Glutamatergic neuron (in vitro differentiated cells): ENCODE measurements at regions not wholly inside any gene's neighbourhood (a gene's known extent, or its start where the extent isn't known, plus 50 kb on each side); places are given as distances from the start of the nearest gene placed in this dataset.

Experiments used
- DNase-seq: peaks from one replicate; pipeline ENCODE4 v3.0.0; 2022
- H3K27ac Mint-ChIP-seq: one replicate; pipeline ENCODE4 v1.8.0; 2020; ENCODE audit warnings: mild to moderate bottlenecking, mixed read lengths, inconsistent platforms; ENCODE audit not compliant: unreplicated experiment
- H3K27me3 Mint-ChIP-seq: one replicate; pipeline ENCODE4 v1.8.0; 2020; ENCODE audit warnings: mild to moderate bottlenecking, moderate library complexity, mixed read lengths, inconsistent platforms; ENCODE audit not compliant: unreplicated experiment
- H3K36me3 Mint-ChIP-seq: one replicate; pipeline ENCODE4 v1.8.0; 2020; ENCODE audit warnings: mild to moderate bottlenecking, mixed read lengths, inconsistent platforms; ENCODE audit not compliant: unreplicated experiment
- H3K4me1 Mint-ChIP-seq: one replicate; pipeline ENCODE4 v1.8.0; 2020; ENCODE audit warnings: mild to moderate bottlenecking, low read depth, mixed read lengths, inconsistent platforms; ENCODE audit not compliant: unreplicated experiment
- H3K4me3 Mint-ChIP-seq: one replicate; pipeline ENCODE4 v1.8.0; 2020; ENCODE audit warnings: mild to moderate bottlenecking, mixed read lengths, inconsistent platforms; ENCODE audit not compliant: unreplicated experiment
- H3K9me3 Mint-ChIP-seq: one replicate; pipeline ENCODE4 v1.8.0; 2020; ENCODE audit warnings: mild to moderate bottlenecking, moderate library complexity, mixed read lengths, inconsistent platforms; ENCODE audit not compliant: unreplicated experiment
- TF ChIP-seq, protein P1 (sequence below): fragments of 200-600 bp; sonication (generic); IDR thresholded peaks from one replicate; pipeline ENCODE4 v1.5.0; 2021; ENCODE audit not compliant: partially characterized antibody, unreplicated experiment

DNA sequence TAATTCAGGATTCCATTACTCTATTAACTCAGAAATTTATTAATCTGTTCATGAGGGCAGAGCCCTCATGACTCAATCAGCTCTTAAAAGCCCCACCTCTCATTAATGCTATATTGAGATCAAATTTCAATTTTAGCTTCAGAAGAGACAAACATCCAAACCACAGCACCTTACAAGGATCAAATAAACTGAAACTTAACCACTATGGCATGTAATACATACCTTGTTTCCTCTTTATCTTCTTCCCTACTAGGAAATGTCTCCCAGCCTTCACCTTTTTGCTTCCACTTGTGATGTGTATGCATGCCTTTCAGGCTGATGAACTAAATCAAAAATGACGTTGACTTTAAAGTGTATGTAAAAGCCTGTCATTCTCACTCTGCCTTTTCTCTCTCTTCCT lies 2121.3 kb downstream of the NCAM2 start:
- H3K27ac Mint-ChIP-seq = no peak overlapping the region
- no peaks in the 10 kb centered on the region for H3K4me1 Mint-ChIP-seq
- H3K4me3 Mint-ChIP-seq = no peak overlapping the region

DNA sequence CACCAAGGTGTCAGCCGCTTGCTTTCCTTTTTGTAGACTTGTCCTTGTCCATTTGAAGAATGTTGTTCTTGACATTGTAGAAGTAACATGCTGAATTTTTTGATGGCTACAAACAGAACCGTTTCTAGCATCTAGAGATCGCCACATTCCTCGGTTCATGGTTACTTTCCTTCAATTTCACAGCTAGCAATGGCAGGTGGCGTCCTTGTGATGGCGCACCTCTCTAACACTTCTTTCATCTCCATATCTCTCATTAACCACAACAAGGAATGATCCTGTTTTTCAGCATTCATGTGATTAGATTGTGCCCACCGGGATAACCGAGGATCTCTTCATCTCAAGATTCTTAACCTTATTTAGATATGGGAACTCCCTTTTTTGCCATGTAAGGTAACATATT lies 2129.8 kb downstream of the NCAM2 start:
- Mint-ChIP-seq H3K9me3 (no peaks in the 10 kb centered on the region), H3K4me1 (peaks cover 8% of the 10 kb centered on the region), H3K27ac (no peak overlapping the region), H3K4me3 (no peak overlapping the region), H3K36me3 (no peaks in the 10 kb centered on the region), H3K27me3 (no peaks in the 10 kb centered on the region)
- TF ChIP-seq, protein P1, sequence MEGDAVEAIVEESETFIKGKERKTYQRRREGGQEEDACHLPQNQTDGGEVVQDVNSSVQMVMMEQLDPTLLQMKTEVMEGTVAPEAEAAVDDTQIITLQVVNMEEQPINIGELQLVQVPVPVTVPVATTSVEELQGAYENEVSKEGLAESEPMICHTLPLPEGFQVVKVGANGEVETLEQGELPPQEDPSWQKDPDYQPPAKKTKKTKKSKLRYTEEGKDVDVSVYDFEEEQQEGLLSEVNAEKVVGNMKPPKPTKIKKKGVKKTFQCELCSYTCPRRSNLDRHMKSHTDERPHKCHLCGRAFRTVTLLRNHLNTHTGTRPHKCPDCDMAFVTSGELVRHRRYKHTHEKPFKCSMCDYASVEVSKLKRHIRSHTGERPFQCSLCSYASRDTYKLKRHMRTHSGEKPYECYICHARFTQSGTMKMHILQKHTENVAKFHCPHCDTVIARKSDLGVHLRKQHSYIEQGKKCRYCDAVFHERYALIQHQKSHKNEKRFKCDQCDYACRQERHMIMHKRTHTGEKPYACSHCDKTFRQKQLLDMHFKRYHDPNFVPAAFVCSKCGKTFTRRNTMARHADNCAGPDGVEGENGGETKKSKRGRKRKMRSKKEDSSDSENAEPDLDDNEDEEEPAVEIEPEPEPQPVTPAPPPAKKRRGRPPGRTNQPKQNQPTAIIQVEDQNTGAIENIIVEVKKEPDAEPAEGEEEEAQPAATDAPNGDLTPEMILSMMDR = no peak
- no peak for DNase-seq

More for the DNA sequence above, 2121.3 kb downstream of the NCAM2 start:
- no peaks in the 10 kb centered on the region for H3K27me3 Mint-ChIP-seq
- no peaks in the 10 kb centered on the region for H3K36me3 Mint-ChIP-seq
- TF ChIP-seq, protein P1 = no peak
- no peaks in the 10 kb centered on the region for H3K9me3 Mint-ChIP-seq
- DNase-seq = no peak

DNA sequence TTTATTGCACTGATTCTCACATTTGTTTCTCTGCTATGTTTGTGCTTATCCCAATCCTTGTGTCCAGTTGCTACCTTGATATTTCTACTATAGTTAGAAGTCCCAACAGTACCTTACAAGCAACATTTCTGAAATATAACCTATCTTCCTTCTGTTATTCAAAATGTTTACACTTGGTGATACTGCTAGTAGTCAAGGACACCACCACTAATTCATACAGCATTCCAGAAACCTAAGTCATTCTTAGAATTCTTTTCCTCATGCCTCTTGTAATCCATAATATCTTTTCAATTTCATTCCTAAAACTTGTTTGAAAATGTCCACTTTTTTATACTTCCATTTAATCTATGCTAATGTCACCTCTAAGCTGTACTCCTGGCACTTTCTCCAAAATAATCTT lies 2132.1 kb downstream of the NCAM2 start:
- no peaks in the 10 kb centered on the region for H3K27me3 Mint-ChIP-seq
- DNase-seq = no peak
- H3K4me1 Mint-ChIP-seq = peaks cover 8% of the 10 kb centered on the region
- TF ChIP-seq, protein P1 = no peak
- no peaks in the 10 kb centered on the region for H3K9me3 Mint-ChIP-seq
- no peaks in the 10 kb centered on the region for H3K36me3 Mint-ChIP-seq
- no peak overlapping the region for H3K4me3 Mint-ChIP-seq
- H3K27ac Mint-ChIP-seq = no peak overlapping the region

DNA sequence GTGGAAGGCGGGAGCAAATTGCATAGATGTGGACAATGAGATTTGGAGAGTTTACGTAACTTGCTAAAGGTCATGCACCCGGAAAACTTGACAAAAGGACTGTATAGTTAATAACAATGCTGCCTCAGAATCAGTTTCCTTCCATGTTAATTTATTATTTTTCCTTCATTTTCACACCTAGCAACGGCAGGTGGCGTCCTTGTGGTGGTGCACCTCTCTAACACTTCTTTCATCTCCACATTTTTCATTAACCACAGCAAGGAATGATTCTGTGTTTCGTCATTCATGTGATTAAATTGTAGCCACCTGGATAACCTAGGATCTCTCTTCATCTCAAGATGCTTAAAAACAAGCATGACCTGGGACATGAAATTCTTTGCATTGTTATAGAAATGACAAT lies 2133.0 kb downstream of the NCAM2 start:
- TF ChIP-seq, protein P1 = no peak
- no peak overlapping the region for H3K27ac Mint-ChIP-seq
- H3K4me3 Mint-ChIP-seq = no peak overlapping the region
- no peaks in the 10 kb centered on the region for H3K36me3 Mint-ChIP-seq
- H3K27me3 Mint-ChIP-seq = no peaks in the 10 kb centered on the region
- no peaks in the 10 kb centered on the region for H3K9me3 Mint-ChIP-seq
- peaks cover 8% of the 10 kb centered on the region for H3K4me1 Mint-ChIP-seq
- no peak for DNase-seq

DNA sequence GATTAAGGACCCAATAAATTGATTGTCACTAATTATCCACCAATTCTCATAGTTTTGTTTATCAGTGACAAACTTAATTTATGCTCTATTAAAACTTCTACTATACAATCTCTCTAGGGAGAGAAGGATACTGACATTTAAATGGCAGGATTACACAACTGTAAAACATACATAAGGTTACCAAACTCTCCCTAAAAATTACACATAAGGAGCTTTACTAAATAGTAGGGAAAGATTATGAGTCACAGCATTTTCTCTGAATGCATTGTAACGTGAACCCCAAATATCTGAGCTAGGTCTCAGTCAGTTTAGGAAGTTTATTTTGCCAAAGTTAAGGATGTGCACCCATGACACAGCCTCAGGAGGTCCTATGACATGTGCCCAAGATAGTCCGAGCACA lies 2140.6 kb downstream of the NCAM2 start:
- Mint-ChIP-seq H3K27ac (no peak overlapping the region), H3K9me3 (no peaks in the 10 kb centered on the region), H3K36me3 (peaks cover 3% of the 10 kb centered on the region), H3K4me1 (no peaks in the 10 kb centered on the region), H3K27me3 (no peaks in the 10 kb centered on the region), H3K4me3 (no peak overlapping the region)
- DNase-seq = no peak
- TF ChIP-seq, protein P1 = no peak
